ENCODE measurements at regions not wholly inside any gene's neighbourhood (a gene's known extent, or its start where the extent isn't known, plus 50 kb on each side); places are given as distances from the start of the nearest gene placed in this dataset.

DNA sequence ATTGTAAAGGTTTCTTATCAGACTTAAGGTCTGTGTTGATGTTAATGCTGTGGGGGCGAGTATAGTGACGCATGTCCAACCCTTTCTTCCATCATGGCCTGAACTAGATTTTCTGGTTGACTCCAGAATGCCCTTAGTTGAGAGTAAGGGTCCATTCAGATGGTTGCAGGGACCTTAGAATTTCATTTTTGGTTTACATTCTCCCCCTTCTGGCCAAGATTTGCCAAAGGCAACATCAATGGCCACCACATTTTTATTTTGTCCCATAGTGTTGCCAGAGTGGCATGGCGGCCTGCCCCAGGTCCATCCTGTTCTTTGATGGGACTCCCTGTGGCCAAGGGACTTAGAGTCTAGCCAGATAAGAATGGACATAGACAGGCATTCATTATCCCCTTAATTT, 368.5 kb downstream of the GPM6A start:
- no peak for TF ChIP-seq ZFX (IDR thresholded peaks at IDR 0.05)
- TF ChIP-seq, protein P1, sequence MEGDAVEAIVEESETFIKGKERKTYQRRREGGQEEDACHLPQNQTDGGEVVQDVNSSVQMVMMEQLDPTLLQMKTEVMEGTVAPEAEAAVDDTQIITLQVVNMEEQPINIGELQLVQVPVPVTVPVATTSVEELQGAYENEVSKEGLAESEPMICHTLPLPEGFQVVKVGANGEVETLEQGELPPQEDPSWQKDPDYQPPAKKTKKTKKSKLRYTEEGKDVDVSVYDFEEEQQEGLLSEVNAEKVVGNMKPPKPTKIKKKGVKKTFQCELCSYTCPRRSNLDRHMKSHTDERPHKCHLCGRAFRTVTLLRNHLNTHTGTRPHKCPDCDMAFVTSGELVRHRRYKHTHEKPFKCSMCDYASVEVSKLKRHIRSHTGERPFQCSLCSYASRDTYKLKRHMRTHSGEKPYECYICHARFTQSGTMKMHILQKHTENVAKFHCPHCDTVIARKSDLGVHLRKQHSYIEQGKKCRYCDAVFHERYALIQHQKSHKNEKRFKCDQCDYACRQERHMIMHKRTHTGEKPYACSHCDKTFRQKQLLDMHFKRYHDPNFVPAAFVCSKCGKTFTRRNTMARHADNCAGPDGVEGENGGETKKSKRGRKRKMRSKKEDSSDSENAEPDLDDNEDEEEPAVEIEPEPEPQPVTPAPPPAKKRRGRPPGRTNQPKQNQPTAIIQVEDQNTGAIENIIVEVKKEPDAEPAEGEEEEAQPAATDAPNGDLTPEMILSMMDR (conservative IDR thresholded peaks at IDR 0.05), result no peak

DNA sequence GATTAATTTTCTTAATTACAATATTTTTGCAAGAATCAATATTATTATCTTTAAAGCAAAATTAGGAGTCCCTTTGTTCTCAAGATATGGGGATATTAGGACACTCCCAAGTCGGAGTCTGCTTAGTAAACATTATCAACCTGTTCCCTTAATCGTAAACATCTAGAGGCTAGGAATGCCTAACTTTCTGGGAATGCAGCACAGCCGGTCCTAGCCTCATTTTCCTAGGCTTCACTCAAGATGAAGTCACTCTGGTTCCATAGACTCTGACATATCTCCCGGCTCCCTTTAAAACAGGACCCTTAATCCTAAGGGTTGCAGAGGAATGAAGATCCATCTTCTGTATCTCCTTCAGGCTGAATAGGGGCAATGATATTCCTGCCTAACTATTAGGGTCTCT, 367.6 kb downstream of the GPM6A start:
- H3K27ac ChIP-seq, result no peak overlapping the region
- TF ChIP-seq, protein P1 (conservative IDR thresholded peaks at IDR 0.05), result no peak
- TF ChIP-seq ZFX (IDR thresholded peaks at IDR 0.05), result no peak

More for the DNA sequence above, 368.5 kb downstream of the GPM6A start:
- no peak overlapping the region for H3K27ac ChIP-seq

DNA sequence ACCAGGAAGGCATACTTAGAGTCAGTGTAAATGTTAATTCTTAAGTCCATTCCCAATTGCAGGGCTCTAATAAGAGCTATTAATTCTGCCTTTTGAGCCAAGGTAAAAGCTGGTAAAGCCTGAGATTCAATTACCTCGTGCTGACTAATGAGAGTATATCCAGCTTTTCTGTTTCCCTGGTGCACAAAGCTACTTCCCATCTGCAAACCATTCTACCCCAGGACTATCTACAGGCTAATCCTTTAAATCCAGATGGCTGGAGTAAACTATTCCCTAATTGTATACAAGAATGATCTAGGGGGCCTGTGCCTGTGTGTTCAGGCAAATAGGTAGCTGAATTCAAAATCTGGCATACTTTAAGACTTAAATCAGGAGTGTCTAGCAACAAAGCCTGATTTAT, 365.0 kb downstream of the GPM6A start:
- H3K27ac ChIP-seq, result no peak overlapping the region
- TF ChIP-seq, protein P1 (conservative IDR thresholded peaks at IDR 0.05), result no peak
- TF ChIP-seq ZFX (IDR thresholded peaks at IDR 0.05), result no peak

GRCh38 chr4:175450446-175450845, 361.6 kb downstream of the GPM6A start:
- TF ChIP-seq ZFX (IDR thresholded peaks at IDR 0.05), result no peak
- TF ChIP-seq, protein P1 (conservative IDR thresholded peaks at IDR 0.05), result no peak

GRCh38 chr4:175451238-175451965, 360.7 kb downstream of the GPM6A start:
- H3K27ac ChIP-seq, result no peak overlapping the region
- no peak for TF ChIP-seq ZFX (IDR thresholded peaks at IDR 0.05)
- TF ChIP-seq, protein P1 (conservative IDR thresholded peaks at IDR 0.05), result no peak

More at GRCh38 chr4:175450446-175450845, 361.6 kb downstream of the GPM6A start:
- no peak overlapping the region for H3K27ac ChIP-seq

DNA sequence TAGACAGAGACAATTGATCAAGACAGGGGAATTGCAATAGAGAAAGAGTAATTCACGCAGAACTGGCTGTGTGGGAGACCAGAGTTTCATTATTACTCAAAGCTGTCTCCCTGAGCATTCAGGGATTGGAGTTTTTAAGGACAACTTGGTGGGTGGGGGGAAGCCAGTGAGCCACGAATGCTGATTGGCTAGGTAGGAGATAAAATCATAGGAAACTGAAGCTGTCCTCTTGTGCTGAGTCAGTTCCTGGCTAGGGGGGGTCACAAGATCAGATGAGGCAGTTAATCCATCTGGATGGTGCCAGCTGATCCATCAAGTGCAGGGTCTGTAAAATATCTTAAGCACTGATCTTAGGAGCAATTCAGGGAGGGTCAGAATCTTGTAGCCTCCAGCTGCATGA, 358.6 kb downstream of the GPM6A start:
- TF ChIP-seq, protein P1 (conservative IDR thresholded peaks at IDR 0.05), result no peak
- TF ChIP-seq ZFX (IDR thresholded peaks at IDR 0.05), result no peak
- H3K27ac ChIP-seq, result no peak overlapping the region

GRCh38 chr4:175456131-175456530, 355.9 kb downstream of the GPM6A start:
- TF ChIP-seq, protein P1 (conservative IDR thresholded peaks at IDR 0.05), result no peak
- TF ChIP-seq ZFX (IDR thresholded peaks at IDR 0.05), result no peak
- H3K27ac ChIP-seq, result no peak overlapping the region
